Inferior parietal cortex (tissue), 1 donor: ENCODE measurements at regions not wholly inside any gene's neighbourhood (a gene's known extent, or its start where the extent isn't known, plus 50 kb on each side); places are given as distances from the start of the nearest gene placed in this dataset.

ENCODE experiments used
- DNase-seq: peaks from one replicate; pipeline ENCODE4 v3.0.0-alpha.2; 2016; ENCODE audit errors: extremely low spot score

DNA sequence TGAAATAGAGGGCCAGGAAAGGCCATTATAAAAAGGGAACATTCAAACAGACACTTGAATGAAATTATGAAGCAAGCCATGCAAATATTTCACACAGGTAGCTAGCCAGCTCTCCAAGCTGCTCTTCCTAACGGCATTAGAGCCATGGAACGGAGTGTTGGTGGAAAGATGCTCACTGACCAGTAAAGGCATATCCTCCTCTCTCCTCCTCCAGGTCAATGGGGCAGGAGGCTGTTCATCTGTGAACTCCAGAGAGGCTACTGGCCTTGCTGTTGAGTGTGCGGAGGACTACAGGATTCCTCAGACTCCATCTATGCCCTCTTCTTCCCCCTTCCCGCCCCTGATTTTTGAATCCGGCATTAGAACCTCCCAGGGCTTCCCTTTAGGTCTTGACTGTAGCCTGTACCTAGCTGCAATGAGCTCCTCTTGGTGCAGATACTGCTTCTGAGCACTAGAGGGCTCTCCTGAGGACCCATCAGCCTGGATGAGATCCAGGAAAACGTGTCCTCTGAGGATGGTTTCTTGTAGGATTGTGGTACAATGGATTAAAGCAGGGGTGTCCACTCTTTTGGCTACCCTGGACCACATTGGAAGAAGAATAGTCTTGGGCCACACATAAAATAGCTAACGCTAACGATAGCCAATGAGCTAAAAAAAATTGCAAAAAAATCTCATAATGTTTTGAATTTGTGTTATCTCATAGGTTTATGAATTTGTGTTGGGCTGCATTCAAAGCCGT, 162.2 kb downstream of the SREK1 start:
- peak; percentile 82 for DNase-seq

DNA sequence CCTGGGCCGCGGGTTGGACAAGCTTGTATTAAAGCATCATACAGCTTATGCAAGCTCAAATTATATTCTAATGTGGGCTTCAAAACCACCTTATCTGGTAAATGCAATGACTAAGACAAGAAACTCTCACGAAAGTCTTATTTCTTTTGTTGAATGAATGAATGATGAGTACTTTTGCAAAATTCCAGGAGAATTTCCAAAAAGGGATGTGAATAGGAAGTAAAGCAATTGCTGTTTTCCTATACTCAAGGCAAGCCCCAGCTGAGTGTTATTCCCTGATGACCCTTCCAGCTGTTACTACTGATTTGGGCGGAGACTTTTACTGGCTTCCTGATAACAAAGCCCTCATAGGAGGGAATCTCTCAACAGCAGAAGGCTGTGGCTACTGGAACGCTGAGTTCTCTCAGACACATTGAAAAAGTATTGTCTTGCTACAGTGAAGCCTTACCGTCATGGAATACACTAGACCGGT, 162.8 kb downstream of the SREK1 start:
- peak; percentile 6 for DNase-seq

DNA sequence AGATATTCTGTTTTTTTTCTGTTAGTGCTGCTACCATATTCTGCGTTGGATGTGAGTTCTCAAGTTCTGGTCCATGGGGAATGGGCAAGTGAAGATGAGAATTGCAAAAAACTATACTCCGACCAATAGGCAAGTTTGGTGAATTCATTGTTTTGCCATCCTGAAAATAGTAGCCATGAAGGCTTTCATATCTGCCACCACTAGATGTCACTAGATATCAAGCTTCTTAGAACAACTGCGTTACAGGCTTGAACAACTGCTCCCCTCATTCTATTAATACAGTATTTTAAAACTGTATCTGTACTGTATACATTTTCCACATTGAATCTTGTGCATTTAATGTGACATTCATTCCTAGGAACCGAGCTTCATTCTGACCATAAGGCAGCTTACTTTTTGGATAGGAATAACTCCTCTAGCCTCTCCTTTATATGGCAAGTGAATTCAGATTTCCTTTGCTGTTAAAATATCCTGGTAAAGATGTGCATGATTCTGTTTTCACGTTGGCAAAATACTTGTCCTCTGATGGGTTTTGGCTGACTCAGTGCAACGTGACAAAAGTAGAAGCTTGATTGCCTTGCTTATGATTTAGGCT, 163.6 kb downstream of the SREK1 start:
- peak; percentile 90 for DNase-seq

DNA sequence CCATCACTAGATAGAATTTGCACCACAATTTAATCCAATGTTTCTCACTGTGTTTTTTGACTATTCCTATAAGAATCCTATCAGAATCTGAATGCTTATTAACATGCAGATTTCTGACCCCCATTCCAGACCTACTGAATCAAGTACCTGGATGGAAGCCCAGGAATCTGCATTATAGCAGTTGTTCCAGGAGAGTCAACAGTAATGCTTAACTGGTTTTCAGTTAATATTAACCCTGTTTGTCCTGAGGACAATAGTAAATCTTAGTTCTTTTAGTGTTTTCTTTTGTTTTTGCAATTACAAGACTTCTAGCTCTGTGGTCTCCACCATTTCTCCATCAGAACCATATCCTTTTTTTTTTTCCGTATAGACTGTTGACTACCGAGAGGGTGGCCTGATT, 168.2 kb downstream of the SREK1 start:
- DNase-seq: no peak

DNA sequence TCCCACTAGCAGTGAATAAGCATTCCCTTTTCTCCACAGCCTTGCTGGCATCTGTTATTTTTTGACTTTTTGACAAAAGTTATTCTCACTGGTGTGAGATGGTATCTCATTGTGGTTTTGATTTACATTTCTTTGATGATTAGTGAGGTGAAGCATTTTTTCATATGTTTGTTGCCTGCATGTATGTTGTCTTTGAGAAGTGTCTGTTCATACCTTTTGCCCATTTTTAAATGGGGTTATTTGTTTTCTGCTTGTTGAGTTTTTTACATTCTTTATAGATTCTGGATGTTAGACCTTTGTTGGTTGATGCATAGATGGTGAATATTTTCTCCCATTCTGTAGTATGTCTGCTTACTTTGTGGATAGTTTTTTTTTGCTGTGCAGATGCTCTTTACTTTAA, 171.7 kb downstream of the SREK1 start:
- no peak for DNase-seq

DNA sequence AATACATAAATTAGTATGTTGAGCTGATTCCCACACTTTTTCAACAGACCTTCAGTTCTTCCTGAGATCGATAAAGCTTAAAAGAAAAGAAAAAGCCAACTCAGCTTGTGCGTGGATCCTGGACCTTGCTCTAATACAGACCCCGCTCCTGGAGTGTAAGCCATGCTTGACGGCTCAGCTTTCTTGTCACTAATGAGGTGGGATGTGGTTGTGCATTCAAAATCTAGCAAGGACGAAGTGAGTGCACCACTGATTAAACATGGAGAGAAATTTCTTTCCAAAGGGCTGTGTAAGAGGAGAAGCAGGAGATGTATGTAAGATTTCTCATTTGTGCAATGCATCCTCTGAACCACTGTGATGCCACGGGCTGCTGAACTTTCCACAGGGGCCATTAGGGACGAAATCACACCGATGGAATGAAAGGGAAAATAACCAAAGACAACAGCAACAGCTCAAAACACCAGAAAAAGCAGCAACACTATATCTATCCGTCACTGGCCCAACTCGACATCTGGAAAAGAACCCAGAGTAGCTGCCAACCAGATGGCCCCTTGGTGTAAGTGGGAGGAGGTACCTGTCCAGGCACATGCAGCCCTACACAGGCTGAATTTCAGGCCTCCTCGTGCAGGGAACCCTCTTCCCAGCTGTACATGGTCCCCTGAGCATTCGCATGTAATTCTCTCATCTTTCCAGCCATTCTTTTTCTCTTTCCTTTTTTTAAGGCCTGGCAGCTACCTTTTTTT, 178.9 kb downstream of the SREK1 start:
- no peak for DNase-seq

DNA sequence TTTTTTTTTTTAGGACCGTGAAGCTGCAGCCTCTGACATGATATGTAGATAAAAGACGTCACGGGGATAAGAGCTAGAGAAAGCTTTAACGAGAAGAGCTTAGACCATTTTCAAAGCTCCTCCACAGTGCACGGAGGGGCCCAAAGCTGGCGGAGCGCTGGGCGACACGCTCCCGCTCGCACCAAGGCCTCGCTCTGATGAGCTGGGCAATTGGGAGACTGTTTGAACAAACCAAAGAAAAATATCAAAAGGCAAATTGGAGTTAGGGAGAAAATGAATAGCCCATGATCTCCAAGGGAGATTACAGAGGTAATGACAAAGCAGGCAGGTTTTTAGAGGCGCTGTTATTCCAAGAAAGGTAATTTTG, 179.4 kb downstream of the SREK1 start:
- DNase-seq: no peak

DNA sequence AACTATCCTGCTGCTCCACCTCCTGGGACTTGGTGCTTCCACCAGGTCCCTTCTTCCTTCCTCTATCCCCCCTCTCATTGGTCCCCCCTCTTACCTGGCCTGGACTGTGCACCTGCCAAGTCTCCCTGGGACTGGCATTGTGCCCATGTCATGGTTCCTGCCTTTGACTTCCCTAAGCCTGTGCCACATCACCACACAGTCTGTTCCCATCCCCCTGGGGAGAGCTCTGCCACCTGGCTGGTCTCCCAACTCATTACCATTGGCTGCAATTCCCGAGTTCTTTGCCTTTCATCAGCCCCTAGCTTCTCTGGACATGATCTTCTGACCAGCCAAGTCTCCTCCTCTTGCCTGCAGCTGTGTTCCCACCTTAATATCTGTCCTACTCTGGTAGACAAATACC, 180.3 kb downstream of the SREK1 start:
- DNase-seq: no peak

DNA sequence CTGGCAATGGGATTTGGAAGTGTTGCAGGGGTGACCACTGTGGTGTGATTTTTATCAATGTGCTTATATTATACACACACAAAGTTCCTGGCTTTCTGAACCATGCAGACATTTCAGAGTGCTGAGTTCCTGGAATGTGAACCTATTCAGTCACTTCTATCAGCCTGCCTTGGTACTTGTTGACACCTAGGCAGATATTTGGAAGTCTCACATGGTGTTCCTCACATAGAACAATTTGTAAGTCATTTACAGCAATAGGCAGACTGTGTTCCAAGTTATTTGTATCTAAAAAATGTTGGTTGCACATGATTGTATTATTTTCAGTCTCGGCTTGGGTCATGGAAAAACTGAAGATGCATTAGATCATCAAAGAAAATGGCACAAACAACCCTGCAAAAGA, 182.2 kb downstream of the SREK1 start:
- DNase-seq: no peak

DNA sequence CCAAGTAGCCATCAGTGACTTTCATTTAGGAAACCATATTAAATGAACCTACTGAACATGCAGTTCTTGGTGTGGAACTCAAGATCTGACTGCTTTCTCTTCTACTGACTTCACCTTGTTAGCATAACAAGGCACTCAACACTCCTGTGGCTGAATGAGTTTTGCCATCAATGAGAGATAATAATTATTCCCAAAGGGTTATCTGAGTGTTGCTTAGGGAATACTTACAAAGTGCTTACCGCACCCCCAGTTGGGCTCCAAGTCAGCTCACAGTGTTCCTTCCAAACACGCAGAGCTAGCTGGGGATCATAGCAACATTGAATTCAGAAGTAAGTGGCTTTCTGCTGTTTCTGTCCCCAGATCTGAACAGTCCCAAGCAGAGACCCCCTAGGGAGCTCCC, 182.9 kb downstream of the SREK1 start:
- DNase-seq: no peak

DNA sequence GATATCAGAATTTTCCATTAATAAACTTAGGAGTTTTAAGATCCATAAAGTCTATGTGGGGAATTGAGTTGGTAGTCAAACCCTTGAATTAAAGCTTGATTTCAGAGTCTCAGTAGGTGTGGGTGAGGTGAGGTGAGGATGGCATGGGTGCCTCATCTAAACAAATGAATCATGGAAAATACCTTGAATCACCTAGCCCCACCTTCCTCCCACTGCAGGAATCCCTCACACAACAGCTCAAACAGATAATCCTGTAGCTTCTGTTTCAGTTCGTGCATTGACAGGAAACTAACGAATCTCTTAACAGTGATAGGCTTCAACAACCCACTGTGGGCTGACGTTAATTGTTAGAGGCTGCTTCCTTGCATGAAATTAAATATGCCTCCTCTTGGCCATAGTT, 185.0 kb downstream of the SREK1 start:
- no peak for DNase-seq

DNA sequence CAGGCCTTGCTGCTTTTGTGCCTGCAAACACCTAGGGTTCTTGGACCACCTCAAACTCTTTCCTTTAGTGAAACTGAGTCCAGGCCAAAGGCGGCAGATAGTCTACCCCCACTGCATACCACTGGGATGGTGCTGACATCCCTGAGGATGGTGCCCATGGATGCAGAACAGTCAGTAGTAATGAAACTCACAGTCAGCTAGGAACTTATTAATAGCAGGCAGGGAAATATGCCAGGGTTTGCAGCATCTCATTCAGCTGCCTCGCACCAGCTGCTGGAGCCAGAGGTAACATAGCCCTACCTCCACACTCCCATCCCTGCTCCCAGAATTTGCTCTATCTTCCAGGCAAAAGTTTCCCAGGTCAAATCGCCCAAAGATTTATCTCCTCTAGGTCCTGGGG, 189.1 kb downstream of the SREK1 start:
- DNase-seq: no peak

DNA sequence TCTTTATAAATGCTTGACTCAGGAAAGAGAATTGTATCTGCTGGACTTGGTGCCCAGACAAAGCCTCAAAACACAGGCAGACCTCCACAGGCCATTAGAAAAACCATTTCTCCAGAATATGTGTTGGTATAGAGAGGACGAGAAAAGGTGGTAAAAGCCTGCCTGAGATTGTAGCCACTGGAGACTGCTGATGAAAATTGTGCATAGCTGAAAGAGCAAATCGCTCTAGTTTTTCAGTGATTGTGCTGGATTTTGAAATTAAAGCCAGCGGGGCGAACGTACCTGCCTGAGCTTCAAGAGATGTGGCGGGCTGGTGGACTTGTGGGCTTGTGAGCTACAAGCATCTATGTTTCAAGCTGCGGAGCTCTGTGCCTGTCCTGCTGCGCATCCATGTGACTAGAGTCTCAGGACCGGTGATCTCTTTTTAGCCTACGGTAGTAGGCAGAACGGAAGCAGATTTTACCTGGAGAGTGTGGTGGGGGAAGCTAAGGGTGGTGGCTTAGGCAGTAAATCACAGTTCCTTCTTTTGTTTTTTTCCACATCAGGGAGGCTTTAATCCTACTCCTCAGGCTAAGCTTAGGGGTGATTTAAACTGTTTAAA, 193.6 kb downstream of the SREK1 start:
- no peak for DNase-seq

DNA sequence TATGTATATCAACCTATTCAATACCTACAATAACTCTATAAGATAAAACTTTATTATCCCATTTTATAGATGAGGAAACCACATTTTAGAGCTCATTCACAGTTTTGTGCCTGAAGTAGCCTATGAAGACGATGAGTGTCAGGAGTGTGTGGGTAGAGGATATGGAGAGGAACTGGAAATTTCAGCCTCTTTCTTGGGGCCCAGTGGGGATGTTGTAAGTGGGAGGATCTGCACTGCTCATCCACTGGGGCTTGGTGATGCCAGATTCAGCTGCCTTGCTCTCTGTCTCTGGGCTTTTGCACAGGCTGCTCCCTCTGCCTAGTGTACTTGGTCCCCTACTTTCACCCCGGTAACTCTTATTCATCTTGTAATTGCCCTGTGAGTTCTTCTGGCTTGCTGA, 194.7 kb downstream of the SREK1 start:
- DNase-seq: no peak

DNA sequence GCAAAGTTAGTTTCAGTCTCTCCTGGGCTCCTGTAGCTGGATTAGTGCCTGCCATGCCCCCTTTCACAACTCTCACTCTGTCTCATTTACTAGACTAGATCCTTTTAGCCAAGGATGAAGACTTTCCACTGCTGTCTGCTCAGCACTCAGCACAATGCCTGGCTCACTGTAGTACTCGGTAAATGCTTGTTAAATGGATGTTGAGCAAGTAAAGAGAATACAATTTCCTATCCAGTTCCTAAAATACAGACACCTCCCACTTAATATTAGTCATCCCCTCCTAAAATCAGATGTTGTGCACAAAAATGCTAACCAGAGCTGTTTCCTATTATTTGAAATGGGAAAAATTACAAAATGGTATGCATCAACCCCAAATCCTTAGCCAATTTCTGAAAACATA, 195.8 kb downstream of the SREK1 start:
- no peak for DNase-seq

DNA sequence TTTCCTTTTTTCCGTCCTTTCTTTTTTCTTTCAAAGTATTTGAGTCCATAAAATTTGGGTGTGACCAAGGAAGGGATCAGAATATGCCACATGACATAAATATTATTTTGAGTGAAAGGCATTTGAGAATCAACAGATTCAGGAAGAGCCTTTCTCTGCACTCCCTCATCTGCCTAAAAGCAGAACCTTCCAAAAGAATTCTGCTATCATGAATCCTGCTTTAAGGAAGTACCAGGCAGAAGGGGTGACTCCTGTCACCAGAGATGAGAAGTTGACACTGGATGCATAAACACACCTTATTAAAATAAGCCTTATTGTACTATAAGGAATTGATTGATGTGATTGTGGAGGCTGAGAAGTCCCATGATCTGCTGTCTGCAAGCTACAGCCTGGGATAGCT, 196.7 kb downstream of the SREK1 start:
- no peak for DNase-seq

DNA sequence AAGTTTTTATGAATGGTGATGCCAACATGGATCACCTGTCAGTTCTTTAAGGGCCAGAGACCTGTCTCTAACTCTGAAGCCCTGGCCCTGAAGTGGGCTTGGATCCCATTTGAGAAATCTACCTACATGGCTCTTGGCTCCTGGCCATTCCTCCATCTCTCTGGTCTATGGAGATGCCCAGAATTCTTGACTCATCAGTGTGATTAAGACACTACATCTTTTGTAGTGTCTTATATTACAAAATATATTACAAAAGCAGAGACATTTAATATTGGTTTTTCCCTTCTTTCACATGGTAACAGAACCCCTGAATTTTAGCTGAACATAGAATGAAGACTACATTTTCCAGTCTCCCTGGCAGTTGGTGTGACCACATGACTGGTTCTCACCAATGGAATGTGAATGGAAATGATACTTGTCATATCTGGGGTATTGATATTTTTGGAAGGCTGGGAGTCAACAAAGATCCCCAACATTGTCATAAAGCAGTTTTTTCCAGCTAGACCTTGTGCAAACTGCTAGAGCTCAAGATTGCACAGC, 198.3 kb downstream of the SREK1 start:
- no peak for DNase-seq

DNA sequence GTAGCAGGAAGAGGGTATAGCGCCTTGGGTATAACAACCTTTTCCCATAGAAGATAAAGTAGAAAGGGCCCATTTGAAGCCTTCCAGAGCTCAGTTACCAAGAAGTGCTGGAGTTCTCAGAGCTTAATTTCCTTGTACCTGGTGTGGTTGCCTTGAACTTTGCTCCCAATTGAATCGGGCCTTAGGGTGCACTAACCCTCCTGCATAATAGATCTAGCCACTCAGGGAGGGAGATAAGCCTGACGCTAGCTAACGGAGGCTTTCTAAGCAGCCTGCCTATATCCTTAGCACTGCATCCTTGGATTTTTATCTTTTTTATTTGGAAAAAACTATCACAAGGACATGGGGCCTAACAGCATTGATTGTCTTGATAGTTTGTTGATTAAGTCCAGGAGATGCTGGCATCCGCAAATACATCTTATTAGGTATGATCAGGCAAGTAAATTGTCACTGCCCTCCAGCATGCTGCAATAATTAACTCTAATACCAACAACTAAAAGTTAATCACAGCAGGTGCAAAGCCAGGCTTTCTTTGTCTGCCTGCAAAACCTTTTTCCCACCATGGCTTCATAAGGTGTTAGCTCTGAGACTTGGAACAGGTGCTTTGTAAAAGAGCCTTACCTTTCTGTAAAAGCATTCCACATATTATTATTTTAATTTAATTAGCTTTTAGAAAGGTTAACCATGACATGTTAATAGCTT, 199.4 kb downstream of the SREK1 start:
- no peak for DNase-seq

DNA sequence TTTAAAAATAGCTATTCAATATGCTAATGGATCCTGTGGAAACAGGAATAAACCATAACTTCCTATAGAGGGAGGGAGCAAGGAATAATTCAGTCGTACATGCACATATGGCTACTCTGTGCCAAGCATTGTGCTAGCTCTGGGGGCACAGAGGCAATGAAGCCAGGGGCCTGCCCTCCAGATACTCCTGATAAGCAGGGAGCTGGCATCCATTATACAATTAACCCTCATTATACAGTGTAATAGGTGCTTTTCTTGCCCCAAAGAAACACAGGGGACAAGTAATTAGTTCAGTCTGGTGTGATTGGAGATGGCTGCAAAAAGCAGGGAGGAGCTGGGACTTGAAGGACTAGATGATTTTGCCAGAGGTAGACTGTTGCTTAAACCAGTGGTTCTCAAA, 200.4 kb downstream of the SREK1 start:
- no peak for DNase-seq

DNA sequence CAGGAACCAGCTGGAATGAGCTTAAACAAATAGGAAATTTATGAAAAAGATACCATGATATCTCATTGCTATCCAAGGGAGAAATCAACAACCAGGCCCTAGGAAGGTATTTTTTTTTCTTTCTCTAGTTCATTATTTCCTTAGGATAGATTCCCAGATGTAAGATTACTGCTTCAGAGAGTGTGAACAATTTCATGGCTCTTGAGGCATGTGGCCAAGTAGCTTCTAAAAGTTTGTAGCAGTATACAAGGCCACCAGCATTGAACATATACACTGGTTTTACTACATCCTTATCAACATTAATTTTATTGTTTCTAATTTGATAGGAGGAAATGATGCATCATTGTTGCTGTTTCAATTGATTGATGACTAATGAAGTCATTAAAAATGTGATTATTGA, 201.2 kb downstream of the SREK1 start:
- DNase-seq: no peak

DNA sequence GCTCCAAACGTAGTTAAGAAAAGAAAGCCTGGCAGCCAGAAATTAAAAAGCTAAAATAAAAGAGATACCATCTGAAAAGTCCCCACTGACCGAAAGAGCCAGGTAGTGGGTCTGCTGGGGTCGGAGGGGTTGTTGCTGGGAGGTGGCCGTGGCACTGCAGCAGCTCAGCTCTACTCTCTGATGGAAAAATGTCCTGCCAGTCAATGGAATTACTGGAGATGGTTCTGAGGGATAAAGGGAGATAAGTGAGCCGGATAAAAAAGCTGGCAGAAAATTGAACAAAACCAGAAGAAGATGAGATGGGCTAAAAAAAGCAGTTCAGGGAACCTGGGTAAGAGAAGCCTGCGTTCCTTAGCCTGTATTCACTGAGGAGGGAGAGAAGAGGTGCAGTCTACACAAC, 202.8 kb downstream of the SREK1 start:
- no peak for DNase-seq
